Endothelial cell of umbilical vein (primary cell): ENCODE measurements at regions not wholly inside any gene's neighbourhood (a gene's known extent, or its start where the extent isn't known, plus 50 kb on each side); places are given as distances from the start of the nearest gene placed in this dataset.

Experiments used
- BruUV-seq: library from RNA; stranded (reverse); fragments of 400-500 nt; replicated peaks from 2 replicates; lab custom pipeline; 2021; lab: Mats Ljungman, UMichigan
- CTCF ChIA-PET: fragments of 300-600, 350-600 bp; sonication (Branson Sonifier 250); formaldehyde crosslinking; loops from one replicate; lab custom pipeline; 2021; ENCODE audit warnings: antibody characterized with exemption, inconsistent platforms; lab: Charles Lee
- POLR2A ChIA-PET: fragments of 300-600, 350-600 bp; sonication (Branson Sonifier 250); formaldehyde crosslinking; loops from one replicate; lab custom pipeline; 2021; ENCODE audit warnings: antibody characterized with exemption, inconsistent platforms; lab: Charles Lee
- DNase-seq: peaks from one replicate; pipeline ENCODE4 v3.0.0-alpha.2; 2011; ENCODE audit warnings: low read depth, low spot score
- FAIRE-seq: peaks from 2 replicates; lab custom pipeline; 2011; peaks lifted over from hg19 to GRCh38; lab: Jason Lieb, UNC
- H2AFZ ChIP-seq: 2 replicates; pipeline ENCODE4 v1.6.0; 2012; ENCODE audit warnings: low read depth, low read length, control low read depth, inconsistent platforms
- H3K27ac ChIP-seq: 2 replicates; pipeline ENCODE4 v1.5.1; 2011; ENCODE audit warnings: low read depth, mild to moderate bottlenecking, control low read depth, low read length, moderate library complexity; ENCODE audit not compliant: insufficient read depth
- H3K27me3 ChIP-seq, 2 experiments: 2 replicates each; pipeline versions ENCODE4 v1.6.0 to v1.6.1; 2011; ENCODE audit warnings: low read length in 2 of 2, mixed read lengths in 1 of 2; ENCODE audit not compliant: control insufficient read depth in 2 of 2, insufficient read depth in 2 of 2
- H3K36me3 ChIP-seq, 2 experiments: 2 replicates in 1 of 2; 3 replicates in 1 of 2; pipeline ENCODE4 v1.5.1; 2011; ENCODE audit warnings: low read length in 2 of 2, mild to moderate bottlenecking in 1 of 2, moderate library complexity in 1 of 2; ENCODE audit not compliant: control insufficient read depth in 2 of 2, insufficient read depth in 2 of 2; ENCODE audit errors: extremely low read depth in 1 of 2
- H3K4me1 ChIP-seq: 3 replicates; pipeline ENCODE4 v1.5.1; 2011; ENCODE audit warnings: mild to moderate bottlenecking, low read length; ENCODE audit not compliant: control insufficient read depth, insufficient read depth; ENCODE audit errors: extremely low read depth
- H3K4me2 ChIP-seq: 2 replicates; pipeline ENCODE4 v1.6.1; 2011; ENCODE audit warnings: low read length, control low read depth, mixed read lengths; ENCODE audit not compliant: insufficient read depth
- H3K4me3 ChIP-seq, 3 experiments: fragments of 200-600 bp in 1 of 3; sonication (generic), shearing (Covaris generic) in 1 of 3; replicated peaks in 1 of 3; 2 replicates each; pipeline ENCODE4 v1.5.1; 2011 to 2016; ENCODE audit warnings: control low read depth in 3 of 3, low read length in 3 of 3, mild to moderate bottlenecking in 2 of 3, inconsistent platforms in 1 of 3, low read depth in 1 of 3, moderate library complexity in 1 of 3; ENCODE audit not compliant: insufficient read depth in 1 of 3
- H3K79me2 ChIP-seq: 2 replicates; pipeline ENCODE4 v1.6.0; 2012; ENCODE audit warnings: low read length, inconsistent platforms; ENCODE audit not compliant: control insufficient read depth, insufficient read depth
- H3K9ac ChIP-seq: replicated peaks from 2 replicates; pipeline ENCODE3; 2011; ENCODE audit warnings: low read length, control low read depth; ENCODE audit not compliant: insufficient read depth; ENCODE audit errors: extremely low read depth
- H3K9me1 ChIP-seq: replicated peaks from 3 replicates; pipeline ENCODE4 v1.6.0; 2011; ENCODE audit warnings: mild to moderate bottlenecking, low read length; ENCODE audit not compliant: control insufficient read depth, insufficient read depth; ENCODE audit errors: extremely low read depth
- H3K9me3 ChIP-seq: replicated peaks from 2 replicates; pipeline ENCODE4 v1.5.1; 2012; ENCODE audit warnings: low read length, inconsistent platforms; ENCODE audit not compliant: control insufficient read depth, insufficient read depth
- H4K20me1 ChIP-seq: replicated peaks from 2 replicates; pipeline ENCODE3; 2011; ENCODE audit warnings: mild to moderate bottlenecking, low read length; ENCODE audit not compliant: control insufficient read depth, insufficient read depth; ENCODE audit errors: extremely low read depth
- CTCF ChIP-seq, 2 donors: IDR thresholded peaks; 1 replicate in 1 of 2; 2 replicates in 1 of 2; pipeline ENCODE4 v1.5.1; 2011; ENCODE audit warnings: low read length in 2 of 2, mild to moderate bottlenecking in 2 of 2, moderate library complexity in 2 of 2, control low read depth in 1 of 2, inconsistent platforms in 1 of 2, low read depth in 1 of 2; ENCODE audit not compliant: insufficient read depth in 1 of 2; ENCODE audit errors: extremely low read depth in 1 of 2
- EZH2 ChIP-seq: IDR thresholded peaks from 2 replicates; pipeline ENCODE4 v1.6.1; 2012; ENCODE audit warnings: borderline replicate concordance, low read depth, mild to moderate bottlenecking, moderate library complexity, low read length, inconsistent platforms; ENCODE audit not compliant: severe bottlenecking
- FOS ChIP-seq: IDR thresholded peaks from 2 replicates; pipeline ENCODE4 v1.6.1; 2011; ENCODE audit warnings: mild to moderate bottlenecking, low read length, moderate library complexity, borderline replicate concordance; ENCODE audit not compliant: insufficient read depth
- GATA2 ChIP-seq: IDR thresholded peaks from 2 replicates; pipeline ENCODE4 v1.7.0; 2011; ENCODE audit warnings: low read depth, mild to moderate bottlenecking, moderate library complexity, mixed read lengths, low read length; ENCODE audit not compliant: insufficient read length, insufficient read depth
- JUN ChIP-seq: IDR thresholded peaks from 2 replicates; pipeline ENCODE4 v1.6.1; 2011; ENCODE audit warnings: borderline replicate concordance, low read depth; ENCODE audit not compliant: insufficient read length, insufficient read depth
- MAX ChIP-seq: IDR thresholded peaks from 2 replicates; pipeline ENCODE4 v1.6.1; 2011; ENCODE audit not compliant: insufficient read depth, insufficient read length
- MYC ChIP-seq: IDR thresholded peaks from one replicate; pipeline ENCODE4 v1.6.1; 2011; ENCODE audit warnings: mild to moderate bottlenecking, low read depth, low read length
- POLR2A ChIP-seq: IDR thresholded peaks from 2 replicates; pipeline ENCODE4 v1.6.1; 2012; ENCODE audit warnings: low read depth, mild to moderate bottlenecking, control low read depth, low read length
- POLR2AphosphoS5 ChIP-seq: IDR thresholded peaks from 2 replicates; pipeline ENCODE4 v1.6.1; 2012; ENCODE audit warnings: low read depth, mild to moderate bottlenecking, control low read depth, low read length, moderate library complexity; ENCODE audit not compliant: insufficient read depth
- dilution Hi-C: fragments of 300-500 bp; cut with MboI; formaldehyde crosslinking; loops from one replicate; pipeline ENCODE4 v1.15.0; 2019; ENCODE audit warnings: low sequenced_read_pairs; ENCODE audit not compliant: extremely low pct_ligation_motif_present
- intact Hi-C: fragments of 100-400 bp; cut with micrococcal nuclease; formaldehyde crosslinking; loops from one replicate; pipeline ENCODE4 v1.10.0; 2022

GRCh38 chr13:33446821-33447725, 161.5 kb upstream of the STARD13 start:
- Histone ChIP-seq H2AFZ (no peak overlapping the region), H3K36me3 (no peaks in the 10 kb centered on the region), H3K9ac (no peak overlapping the region), H3K4me3 (no peak overlapping the region), H3K9me3 (no peaks in the 10 kb centered on the region), H3K27ac (no peak overlapping the region), H3K9me1 (no peaks in the 10 kb centered on the region), H3K4me2 (no peak overlapping the region), H3K79me2 (no peaks in the 10 kb centered on the region), H3K4me1 (no peaks in the 10 kb centered on the region), H3K27me3 (no peaks in the 10 kb centered on the region), H4K20me1 (no peaks in the 10 kb centered on the region)
- intact Hi-C loops (no loop called here), dilution Hi-C loops (no loop called here)
- CTCF ChIA-PET: no interaction called here
- POLR2A ChIA-PET: no interaction called here
- DNase-seq (no peak), FAIRE-seq (no peak)
- TF ChIP-seq EZH2 (no peak), JUN (no peak), FOS (no peak), POLR2A (no peak), MYC (no peak), GATA2 (no peak)
- no TSS peak for BruUV-seq

- ChIA-PET POLR2A (no interaction called here), CTCF (no interaction called here)
- FAIRE-seq: no peak
- H3K79me2 ChIP-seq: no peaks in the 10 kb centered on the region
- intact Hi-C loops (no loop called here), dilution Hi-C loops (no loop called here)
- H3K4me3 ChIP-seq: no peak overlapping the region
- no peak overlapping the region for H3K9ac ChIP-seq
- no peak for TF ChIP-seq MYC
- TF ChIP-seq JUN: no peak
- no peak for TF ChIP-seq FOS
- TF ChIP-seq EZH2: no peak
- no peak for TF ChIP-seq POLR2A
- no peak for TF ChIP-seq POLR2AphosphoS5
- TF ChIP-seq CTCF (IDR thresholded peaks at IDR 0.05; ENCODE audit: extremely low read depth in 1 of 2, insufficient read depth in 1 of 2, low read depth in 1 of 2, low read length in 2 of 2): no peak
- TF ChIP-seq MAX: no peak
- no peak for TF ChIP-seq GATA2
- H3K27me3 ChIP-seq: no peaks in the 10 kb centered on the region
- H3K4me1 ChIP-seq: no peaks in the 10 kb centered on the region
- no peaks in the 10 kb centered on the region for H3K9me1 ChIP-seq
- no peak for DNase-seq
- no peaks in the 10 kb centered on the region for H3K9me3 ChIP-seq
- no TSS peak for BruUV-seq
- no peak overlapping the region for H3K27ac ChIP-seq
- no peaks in the 10 kb centered on the region for H4K20me1 ChIP-seq
- H3K36me3 ChIP-seq: no peaks in the 10 kb centered on the region
- no peak overlapping the region for H3K4me2 ChIP-seq
- no peak overlapping the region for H2AFZ ChIP-seq
Measured at GRCh38 chr13:33448889-33449288, 163.3 kb upstream of the STARD13 start.
